ENCODE measurements at regions not wholly inside any gene's neighbourhood (a gene's known extent, or its start where the extent isn't known, plus 50 kb on each side); places are given as distances from the start of the nearest gene placed in this dataset.

DNA sequence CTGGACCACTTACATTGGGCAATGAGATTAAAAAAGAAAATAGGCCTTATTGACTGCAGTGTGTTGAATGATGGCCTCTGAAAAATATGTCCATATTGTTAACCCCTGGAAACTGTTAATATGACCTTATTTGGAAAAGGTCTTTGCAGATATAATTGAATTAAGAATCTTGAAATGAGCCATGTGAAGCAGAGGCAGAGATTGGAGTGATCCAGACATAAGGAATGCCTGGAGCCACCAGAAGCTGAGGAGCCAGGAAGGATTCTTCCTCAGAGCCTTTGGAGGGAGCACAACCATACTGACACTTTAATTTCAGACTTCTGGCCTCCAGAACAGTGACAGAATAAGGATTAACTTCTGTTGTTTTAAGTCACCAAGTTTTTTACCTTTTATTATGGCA lies 510.4 kb upstream of the AGTR1 start:
- Histone ChIP-seq H3K4me1 (ENCODE audit: control insufficient read depth, insufficient read depth, low read length) (no peaks in the 10 kb centered on the region), H3K27ac (ENCODE audit: low read length) (no peak overlapping the region), H3K36me3 (ENCODE audit: control insufficient read depth, insufficient read depth, low read length) (no peaks in the 10 kb centered on the region), H3K9me3 (ENCODE audit: control insufficient read depth, insufficient read depth, low read depth, low read length) (no peaks in the 10 kb centered on the region; the same call in 1 of the 2 replicates), H3K4me3 (ENCODE audit: low read depth in 2 of 2, low read length in 2 of 2) (no peak overlapping the region), H3K27me3 (ENCODE audit: control insufficient read depth, insufficient read depth, low read length) (no peaks in the 10 kb centered on the region)
- ATAC-seq = no peak
- intact Hi-C loops (cut with micrococcal nuclease; ENCODE audit: unreplicated experiment) = no loop called here
- TF ChIP-seq TCF7L2 (IDR thresholded peaks at IDR 0.05; ENCODE audit: low read depth, low read length) = no peak
- TF ChIP-seq SIN3A (IDR thresholded peaks at IDR 0.05; ENCODE audit: borderline replicate concordance, insufficient read depth, low read depth, low read length) = no peak
- TF ChIP-seq, protein P1, sequence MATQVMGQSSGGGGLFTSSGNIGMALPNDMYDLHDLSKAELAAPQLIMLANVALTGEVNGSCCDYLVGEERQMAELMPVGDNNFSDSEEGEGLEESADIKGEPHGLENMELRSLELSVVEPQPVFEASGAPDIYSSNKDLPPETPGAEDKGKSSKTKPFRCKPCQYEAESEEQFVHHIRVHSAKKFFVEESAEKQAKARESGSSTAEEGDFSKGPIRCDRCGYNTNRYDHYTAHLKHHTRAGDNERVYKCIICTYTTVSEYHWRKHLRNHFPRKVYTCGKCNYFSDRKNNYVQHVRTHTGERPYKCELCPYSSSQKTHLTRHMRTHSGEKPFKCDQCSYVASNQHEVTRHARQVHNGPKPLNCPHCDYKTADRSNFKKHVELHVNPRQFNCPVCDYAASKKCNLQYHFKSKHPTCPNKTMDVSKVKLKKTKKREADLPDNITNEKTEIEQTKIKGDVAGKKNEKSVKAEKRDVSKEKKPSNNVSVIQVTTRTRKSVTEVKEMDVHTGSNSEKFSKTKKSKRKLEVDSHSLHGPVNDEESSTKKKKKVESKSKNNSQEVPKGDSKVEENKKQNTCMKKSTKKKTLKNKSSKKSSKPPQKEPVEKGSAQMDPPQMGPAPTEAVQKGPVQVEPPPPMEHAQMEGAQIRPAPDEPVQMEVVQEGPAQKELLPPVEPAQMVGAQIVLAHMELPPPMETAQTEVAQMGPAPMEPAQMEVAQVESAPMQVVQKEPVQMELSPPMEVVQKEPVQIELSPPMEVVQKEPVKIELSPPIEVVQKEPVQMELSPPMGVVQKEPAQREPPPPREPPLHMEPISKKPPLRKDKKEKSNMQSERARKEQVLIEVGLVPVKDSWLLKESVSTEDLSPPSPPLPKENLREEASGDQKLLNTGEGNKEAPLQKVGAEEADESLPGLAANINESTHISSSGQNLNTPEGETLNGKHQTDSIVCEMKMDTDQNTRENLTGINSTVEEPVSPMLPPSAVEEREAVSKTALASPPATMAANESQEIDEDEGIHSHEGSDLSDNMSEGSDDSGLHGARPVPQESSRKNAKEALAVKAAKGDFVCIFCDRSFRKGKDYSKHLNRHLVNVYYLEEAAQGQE (IDR thresholded peaks at IDR 0.05; ENCODE audit: insufficient read depth in 1 of 2, low read depth in 2 of 2, low read length in 1 of 2) = no peak
- TF ChIP-seq, protein P2, sequence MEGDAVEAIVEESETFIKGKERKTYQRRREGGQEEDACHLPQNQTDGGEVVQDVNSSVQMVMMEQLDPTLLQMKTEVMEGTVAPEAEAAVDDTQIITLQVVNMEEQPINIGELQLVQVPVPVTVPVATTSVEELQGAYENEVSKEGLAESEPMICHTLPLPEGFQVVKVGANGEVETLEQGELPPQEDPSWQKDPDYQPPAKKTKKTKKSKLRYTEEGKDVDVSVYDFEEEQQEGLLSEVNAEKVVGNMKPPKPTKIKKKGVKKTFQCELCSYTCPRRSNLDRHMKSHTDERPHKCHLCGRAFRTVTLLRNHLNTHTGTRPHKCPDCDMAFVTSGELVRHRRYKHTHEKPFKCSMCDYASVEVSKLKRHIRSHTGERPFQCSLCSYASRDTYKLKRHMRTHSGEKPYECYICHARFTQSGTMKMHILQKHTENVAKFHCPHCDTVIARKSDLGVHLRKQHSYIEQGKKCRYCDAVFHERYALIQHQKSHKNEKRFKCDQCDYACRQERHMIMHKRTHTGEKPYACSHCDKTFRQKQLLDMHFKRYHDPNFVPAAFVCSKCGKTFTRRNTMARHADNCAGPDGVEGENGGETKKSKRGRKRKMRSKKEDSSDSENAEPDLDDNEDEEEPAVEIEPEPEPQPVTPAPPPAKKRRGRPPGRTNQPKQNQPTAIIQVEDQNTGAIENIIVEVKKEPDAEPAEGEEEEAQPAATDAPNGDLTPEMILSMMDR (IDR thresholded peaks at IDR 0.05) = no peak
- no peak for TF ChIP-seq POLR2AphosphoS5 (IDR thresholded peaks at IDR 0.05; ENCODE audit: low read depth, low read length)
- DNase-seq (ENCODE audit: low read depth, low spot score) = no peak
- CTCF ChIA-PET = no interaction called here
- no TSS peak for BruUV-seq (replicated peaks)
- POLR2A ChIA-PET = no interaction called here
- in situ Hi-C loops (cut with HindIII; ENCODE audit: low pct_unique_long_range_greater_than_20kb, low sequenced_read_pairs) = no loop called here

DNA sequence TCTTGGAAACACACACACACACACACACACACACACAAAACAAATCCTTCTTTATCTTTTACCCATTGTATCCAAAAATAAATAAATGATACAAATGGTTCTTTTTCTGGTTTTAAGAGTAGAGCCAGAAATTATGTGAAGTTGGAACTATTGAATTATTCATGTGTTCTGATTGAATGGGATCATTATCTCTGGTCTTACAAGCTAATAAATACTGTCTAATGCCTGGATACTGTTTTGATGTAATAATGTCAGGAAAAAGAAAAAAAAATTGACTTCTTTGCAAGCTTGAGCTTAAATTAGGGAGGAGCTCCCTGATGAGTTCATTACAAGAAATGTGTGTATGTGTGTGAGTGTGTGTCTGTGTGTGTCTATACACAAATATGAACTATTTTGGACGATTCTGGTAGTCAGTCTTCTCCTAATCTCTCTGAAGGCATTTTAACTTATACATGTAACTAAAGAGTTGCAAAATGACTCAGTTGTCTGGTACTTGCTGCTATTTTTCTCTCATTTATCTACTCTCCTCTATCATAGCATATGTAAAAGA lies 507.2 kb upstream of the AGTR1 start:
- POLR2A ChIA-PET = no interaction called here
- TF ChIP-seq POLR2AphosphoS5 (IDR thresholded peaks at IDR 0.05; ENCODE audit: low read depth, low read length) (no peak), TCF7L2 (IDR thresholded peaks at IDR 0.05; ENCODE audit: low read depth, low read length) (no peak), SIN3A (IDR thresholded peaks at IDR 0.05; ENCODE audit: borderline replicate concordance, insufficient read depth, low read depth, low read length) (no peak)
- TF ChIP-seq, protein P1 (IDR thresholded peaks at IDR 0.05; ENCODE audit: insufficient read depth in 1 of 2, low read depth in 2 of 2, low read length in 1 of 2) = no peak
- TF ChIP-seq, protein P2 (IDR thresholded peaks at IDR 0.05) = no peak
- Histone ChIP-seq H3K4me1 (ENCODE audit: control insufficient read depth, insufficient read depth, low read length) (no peaks in the 10 kb centered on the region), H3K36me3 (ENCODE audit: control insufficient read depth, insufficient read depth, low read length) (no peaks in the 10 kb centered on the region), H3K9me3 (ENCODE audit: control insufficient read depth, insufficient read depth, low read depth, low read length) (no peaks in the 10 kb centered on the region; the same call in 1 of the 2 replicates), H3K27me3 (ENCODE audit: control insufficient read depth, insufficient read depth, low read length) (no peaks in the 10 kb centered on the region), H3K4me3 (ENCODE audit: low read depth in 2 of 2, low read length in 2 of 2) (no peak overlapping the region), H3K27ac (ENCODE audit: low read length) (no peak overlapping the region)
- in situ Hi-C loops (cut with HindIII; ENCODE audit: low pct_unique_long_range_greater_than_20kb, low sequenced_read_pairs) (no loop called here), intact Hi-C loops (cut with micrococcal nuclease; ENCODE audit: unreplicated experiment) (no loop called here)
- CTCF ChIA-PET = no interaction called here
- DNase-seq (ENCODE audit: low read depth, low spot score) (no peak), ATAC-seq (no peak)
- BruUV-seq (replicated peaks) = no TSS peak

Measured in Panc1 (cell line).